SJCRH30 (cell line): ENCODE measurements at regions not wholly inside any gene's neighbourhood (a gene's known extent, or its start where the extent isn't known, plus 50 kb on each side); places are given as distances from the start of the nearest gene placed in this dataset.
A peak's percentile ranks its signal among the peaks of the same experiment; 100 is the strongest.

Source experiments
- DNase-seq, 2 experiments: peaks; one replicate each; pipeline ENCODE4 v3.0.0-alpha.2; 2015 to 2020
- H3K27ac ChIP-seq: fragments of 250-450 bp; sonication (Bioruptor Pico); 2 replicates; pipeline ENCODE4 v1.5.1; 2020; ENCODE audit warnings: mild to moderate bottlenecking, moderate library complexity
- H3K27me3 ChIP-seq: fragments of 250-450 bp; sonication (Bioruptor Pico); 2 replicates; pipeline ENCODE4 v1.5.1; 2020; ENCODE audit warnings: mild to moderate bottlenecking, moderate library complexity
- H3K36me3 ChIP-seq: fragments of 250-450 bp; sonication (Bioruptor Pico); 2 replicates; pipeline ENCODE4 v1.5.1; 2020; ENCODE audit warnings: mild to moderate bottlenecking, moderate library complexity
- H3K4me1 ChIP-seq: fragments of 250-450 bp; sonication (Bioruptor Pico); 2 replicates; pipeline ENCODE4 v1.5.1; 2020; ENCODE audit warnings: mild to moderate bottlenecking, moderate library complexity
- H3K4me3 ChIP-seq: fragments of 250-450 bp; sonication (Bioruptor Pico); 2 replicates; pipeline ENCODE4 v1.5.1; 2020; ENCODE audit warnings: mild to moderate bottlenecking, moderate library complexity
- H3K9me3 ChIP-seq: fragments of 250-450 bp; sonication (Bioruptor Pico); replicated peaks from 2 replicates; pipeline ENCODE4 v1.5.1; 2020; ENCODE audit warnings: mild to moderate bottlenecking, moderate library complexity

GRCh38 chr2:8525582-8526402, 156.1 kb upstream of the ID2 start:
- peak; percentile 79 to 87 for DNase-seq
- no peak overlapping the region for H3K27ac ChIP-seq

GRCh38 chr2:8526403-8526696, 155.5 kb upstream of the ID2 start:
- Histone ChIP-seq H3K4me1 (peaks cover 13% of the 10 kb centered on the region), H3K27ac (no peak overlapping the region), H3K4me3 (no peak overlapping the region), H3K27me3 (no peaks in the 10 kb centered on the region), H3K36me3 (no peaks in the 10 kb centered on the region), H3K9me3 (peaks cover 1% of the 10 kb centered on the region; the same call in 1 of the 2 replicates)
- DNase-seq = no peak

More at GRCh38 chr2:8525582-8526402, 156.1 kb upstream of the ID2 start:
- Histone ChIP-seq H3K9me3 (no peaks in the 10 kb centered on the region), H3K4me1 (peaks cover 13% of the 10 kb centered on the region), H3K27me3 (no peaks in the 10 kb centered on the region), H3K36me3 (no peaks in the 10 kb centered on the region), H3K4me3 (no peak overlapping the region)

GRCh38 chr2:8527031-8527430, 154.8 kb upstream of the ID2 start:
- Histone ChIP-seq H3K27me3 (no peaks in the 10 kb centered on the region), H3K36me3 (no peaks in the 10 kb centered on the region), H3K4me3 (no peak overlapping the region), H3K4me1 (peaks cover 13% of the 10 kb centered on the region), H3K27ac (no peak overlapping the region), H3K9me3 (peaks cover 8% of the 10 kb centered on the region; the same call in 1 of the 2 replicates)
- no peak for DNase-seq

GRCh38 chr2:8527676-8528075, 154.2 kb upstream of the ID2 start:
- DNase-seq = no peak
- Histone ChIP-seq H3K27me3 (no peaks in the 10 kb centered on the region), H3K36me3 (no peaks in the 10 kb centered on the region), H3K27ac (no peak overlapping the region), H3K9me3 (peaks cover 8% of the 10 kb centered on the region; the same call in 1 of the 2 replicates), H3K4me1 (peaks cover 13% of the 10 kb centered on the region), H3K4me3 (no peak overlapping the region)

- H3K27me3 ChIP-seq = no peaks in the 10 kb centered on the region
Observed at GRCh38 chr2:8528863-8529262, 153.0 kb upstream of the ID2 start.

GRCh38 chr2:8529706-8530277, 152.1 kb upstream of the ID2 start:
- H3K4me1 ChIP-seq = peaks cover 13% of the 10 kb centered on the region
- no peaks in the 10 kb centered on the region for H3K36me3 ChIP-seq
- H3K27me3 ChIP-seq = no peaks in the 10 kb centered on the region
- peaks cover 8% of the 10 kb centered on the region; the same call in 1 of the 2 replicates for H3K9me3 ChIP-seq
- no peak overlapping the region for H3K27ac ChIP-seq
- no peak overlapping the region for H3K4me3 ChIP-seq
- DNase-seq = no peak

More at GRCh38 chr2:8528863-8529262, 153.0 kb upstream of the ID2 start:
- no peak overlapping the region for H3K4me3 ChIP-seq
- H3K9me3 ChIP-seq = peaks cover 8% of the 10 kb centered on the region; the same call in 1 of the 2 replicates
- no peak for DNase-seq
- H3K4me1 ChIP-seq = peaks cover 13% of the 10 kb centered on the region
- no peak overlapping the region for H3K27ac ChIP-seq
- H3K36me3 ChIP-seq = no peaks in the 10 kb centered on the region

GRCh38 chr2:8531481-8531880, 150.4 kb upstream of the ID2 start:
- no peaks in the 10 kb centered on the region for H3K27me3 ChIP-seq
- H3K4me3 ChIP-seq = no peak overlapping the region
- peaks cover 8% of the 10 kb centered on the region; the same call in 1 of the 2 replicates for H3K9me3 ChIP-seq
- H3K36me3 ChIP-seq = no peaks in the 10 kb centered on the region
- H3K4me1 ChIP-seq = peaks cover 4% of the 10 kb centered on the region
- DNase-seq = no peak
- H3K27ac ChIP-seq = no peak overlapping the region

GRCh38 chr2:8532438-8532837, 149.4 kb upstream of the ID2 start:
- Histone ChIP-seq H3K27me3 (no peaks in the 10 kb centered on the region), H3K36me3 (no peaks in the 10 kb centered on the region), H3K27ac (no peak overlapping the region), H3K4me1 (no peaks in the 10 kb centered on the region), H3K9me3 (peaks cover 8% of the 10 kb centered on the region; the same call in 1 of the 2 replicates), H3K4me3 (no peak overlapping the region)
- no peak for DNase-seq

- H3K9me3 ChIP-seq = peaks cover 8% of the 10 kb centered on the region; the same call in 1 of the 2 replicates
- H3K27ac ChIP-seq = no peak overlapping the region
- H3K36me3 ChIP-seq = no peaks in the 10 kb centered on the region
- H3K27me3 ChIP-seq = no peaks in the 10 kb centered on the region
- no peak overlapping the region for H3K4me3 ChIP-seq
- DNase-seq = no peak
- H3K4me1 ChIP-seq = no peaks in the 10 kb centered on the region
Observed at GRCh38 chr2:8533923-8534322, 147.9 kb upstream of the ID2 start.

GRCh38 chr2:8534386-8534728, 147.5 kb upstream of the ID2 start:
- Histone ChIP-seq H3K36me3 (no peaks in the 10 kb centered on the region), H3K4me1 (no peaks in the 10 kb centered on the region)

GRCh38 chr2:8534729-8535468, 147.0 kb upstream of the ID2 start:
- Histone ChIP-seq H3K9me3 (peaks cover 8% of the 10 kb centered on the region; the same call in 1 of the 2 replicates), H3K27ac (no peak overlapping the region), H3K36me3 (no peaks in the 10 kb centered on the region), H3K27me3 (no peaks in the 10 kb centered on the region), H3K4me1 (no peaks in the 10 kb centered on the region), H3K4me3 (no peak overlapping the region)
- DNase-seq = no peak

More at GRCh38 chr2:8534386-8534728, 147.5 kb upstream of the ID2 start:
- no peak overlapping the region for H3K4me3 ChIP-seq
- H3K27me3 ChIP-seq = no peaks in the 10 kb centered on the region
- no peak overlapping the region for H3K27ac ChIP-seq
- peaks cover 8% of the 10 kb centered on the region; the same call in 1 of the 2 replicates for H3K9me3 ChIP-seq
- no peak for DNase-seq

- Histone ChIP-seq H3K4me1 (no peaks in the 10 kb centered on the region), H3K36me3 (no peaks in the 10 kb centered on the region), H3K9me3 (peaks cover 8% of the 10 kb centered on the region; the same call in 1 of the 2 replicates), H3K4me3 (no peak overlapping the region), H3K27me3 (no peaks in the 10 kb centered on the region), H3K27ac (no peak overlapping the region)
- DNase-seq = no peak
Observed at GRCh38 chr2:8535469-8535795, 146.4 kb upstream of the ID2 start.

- H3K27ac ChIP-seq = no peak overlapping the region
- no peak overlapping the region for H3K4me3 ChIP-seq
- H3K27me3 ChIP-seq = no peaks in the 10 kb centered on the region
- H3K4me1 ChIP-seq = peaks cover 2% of the 10 kb centered on the region; the same call in 1 of the 2 replicates
- H3K36me3 ChIP-seq = no peaks in the 10 kb centered on the region
- peaks cover 8% of the 10 kb centered on the region; the same call in 1 of the 2 replicates for H3K9me3 ChIP-seq
- DNase-seq = no peak
Observed at GRCh38 chr2:8535821-8536685, 145.8 kb upstream of the ID2 start.
